ENCODE measurements at regions not wholly inside any gene's neighbourhood (a gene's known extent, or its start where the extent isn't known, plus 50 kb on each side); places are given as distances from the start of the nearest gene placed in this dataset.

DNA sequence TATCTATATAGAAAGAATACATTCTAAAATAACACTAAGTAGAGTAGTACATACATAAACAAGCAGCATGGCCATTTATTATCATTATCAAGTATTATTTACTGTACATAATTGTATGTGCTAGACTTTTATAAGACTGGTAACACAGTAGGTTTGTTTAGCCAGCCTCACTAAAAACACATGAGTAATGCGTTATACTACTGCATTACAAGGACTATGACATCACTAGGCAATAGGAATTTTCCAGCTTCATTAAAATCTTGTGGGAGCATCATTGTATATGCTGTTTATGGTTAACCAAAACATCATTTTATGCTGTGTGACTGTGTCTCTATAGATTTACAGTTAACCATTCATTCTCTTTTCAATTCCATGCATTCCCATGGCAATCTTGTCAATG, 131.7 kb upstream of the HDGFL1 start:
- in situ Hi-C loops (cut with MboI): no loop called here
- Histone ChIP-seq H3K4me1 (ENCODE audit: insufficient read depth) (no peaks in the 10 kb centered on the region), H3K27ac (no peak overlapping the region), H3K9ac (no peak overlapping the region), H3K4me2 (ENCODE audit: unreplicated experiment) (no peak overlapping the region), H4K20me1 (ENCODE audit: insufficient read depth) (no peaks in the 10 kb centered on the region), H3K27me3 (replicated peaks; ENCODE audit: insufficient read depth) (no peaks in the 10 kb centered on the region), H3K9me3 (ENCODE audit: low read depth) (no peaks in the 10 kb centered on the region), H3K79me2 (ENCODE audit: insufficient read depth) (no peaks in the 10 kb centered on the region), H3K36me3 (ENCODE audit: low read depth) (no peaks in the 10 kb centered on the region), H3F3A (ENCODE audit: insufficient read depth) (no peaks in the 10 kb centered on the region), H3K9me2 (ENCODE audit: insufficient read depth) (no peaks in the 10 kb centered on the region), H2AFZ (no peak overlapping the region), H3K4me3 (no peak overlapping the region)
- TF ChIP-seq EZH2phosphoT487 (IDR thresholded peaks at IDR 0.05; ENCODE audit: insufficient read depth, low read depth): no peak
- no peak for TF ChIP-seq EZH2 (IDR thresholded peaks at IDR 0.05; ENCODE audit: insufficient read depth, poor library complexity, severe bottlenecking)
- DNase-seq: no peak
- 79 to 92% methylated on average over 1 of the region's 1 CpG for WGBS, 2 experiments (ENCODE audit: low coverage in 1 of 2, low lambda C conversion rate in 2 of 2, missing lambda C conversion rate in 2 of 2)

DNA sequence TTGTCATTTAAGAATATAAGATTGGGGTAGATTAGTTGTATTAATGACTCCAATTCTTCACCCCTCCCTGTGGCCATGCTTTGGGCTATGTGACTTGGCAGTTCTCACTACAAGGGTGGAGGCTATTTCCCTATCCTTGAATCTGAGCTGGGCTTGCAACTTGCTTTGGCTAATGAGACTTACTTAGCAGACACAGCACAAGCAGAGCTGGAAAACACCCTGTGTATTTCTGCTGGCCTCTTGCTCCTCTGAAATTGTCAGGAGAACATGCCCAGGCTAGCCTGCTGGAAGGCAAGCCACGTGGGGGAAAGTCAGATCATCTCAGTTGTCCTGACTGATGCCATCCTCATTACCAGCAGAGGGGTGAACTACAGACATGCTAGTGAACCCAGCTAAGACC, 126.5 kb upstream of the HDGFL1 start:
- Histone ChIP-seq H3K4me1 (ENCODE audit: insufficient read depth) (no peaks in the 10 kb centered on the region), H3F3A (ENCODE audit: insufficient read depth) (no peaks in the 10 kb centered on the region), H3K9me3 (ENCODE audit: low read depth) (no peaks in the 10 kb centered on the region), H3K27ac (no peak overlapping the region), H3K9ac (no peak overlapping the region), H3K36me3 (ENCODE audit: low read depth) (no peaks in the 10 kb centered on the region), H3K9me2 (ENCODE audit: insufficient read depth) (no peaks in the 10 kb centered on the region), H3K4me2 (ENCODE audit: unreplicated experiment) (no peak overlapping the region), H3K4me3 (no peak overlapping the region), H4K20me1 (ENCODE audit: insufficient read depth) (no peaks in the 10 kb centered on the region), H2AFZ (no peak overlapping the region), H3K27me3 (replicated peaks; ENCODE audit: insufficient read depth) (no peaks in the 10 kb centered on the region), H3K79me2 (ENCODE audit: insufficient read depth) (no peaks in the 10 kb centered on the region)
- in situ Hi-C loops (cut with MboI): no loop called here
- TF ChIP-seq EZH2phosphoT487 (IDR thresholded peaks at IDR 0.05; ENCODE audit: insufficient read depth, low read depth) (no peak), EZH2 (IDR thresholded peaks at IDR 0.05; ENCODE audit: insufficient read depth, poor library complexity, severe bottlenecking) (no peak)
- WGBS, 2 experiments (ENCODE audit: low coverage in 1 of 2, low lambda C conversion rate in 2 of 2, missing lambda C conversion rate in 2 of 2): 0 to 7% methylated on average over 1 of the region's 1 CpG
- DNase-seq: no peak

DNA sequence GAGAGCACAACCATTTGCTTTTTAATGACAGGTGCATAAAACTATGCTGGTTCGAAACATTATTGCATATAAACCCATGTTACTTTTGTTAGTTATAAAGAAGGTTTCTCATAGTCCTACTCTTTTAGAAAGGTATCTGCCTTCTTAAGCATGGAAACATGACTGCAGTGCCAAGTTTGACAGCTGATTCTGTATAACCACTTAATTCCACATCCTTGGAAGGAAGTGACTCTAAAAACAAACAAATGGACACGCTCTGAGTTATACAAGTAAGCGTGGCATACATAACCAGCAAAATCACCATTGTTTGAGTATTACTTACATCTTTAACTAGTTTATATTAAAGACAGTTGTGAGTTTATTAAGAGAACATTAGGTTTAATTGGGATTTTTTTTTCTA, 125.0 kb upstream of the HDGFL1 start:
- no peaks in the 10 kb centered on the region for H3K79me2 ChIP-seq (ENCODE audit: insufficient read depth)
- in situ Hi-C loops (cut with MboI): no loop called here
- H3K9me3 ChIP-seq (ENCODE audit: low read depth): no peaks in the 10 kb centered on the region
- H3K9ac ChIP-seq: no peak overlapping the region
- H3K9me2 ChIP-seq (ENCODE audit: insufficient read depth): no peaks in the 10 kb centered on the region
- no peaks in the 10 kb centered on the region for H3K27me3 ChIP-seq (replicated peaks; ENCODE audit: insufficient read depth)
- no peak for DNase-seq
- H3K36me3 ChIP-seq (ENCODE audit: low read depth): no peaks in the 10 kb centered on the region
- no peaks in the 10 kb centered on the region for H3F3A ChIP-seq (ENCODE audit: insufficient read depth)
- H3K4me2 ChIP-seq (ENCODE audit: unreplicated experiment): no peak overlapping the region
- no peaks in the 10 kb centered on the region for H3K4me1 ChIP-seq (ENCODE audit: insufficient read depth)
- no peak overlapping the region for H3K27ac ChIP-seq
- no peak overlapping the region for H3K4me3 ChIP-seq
- TF ChIP-seq EZH2phosphoT487 (IDR thresholded peaks at IDR 0.05; ENCODE audit: insufficient read depth, low read depth): no peak
- no peak for TF ChIP-seq EZH2 (IDR thresholded peaks at IDR 0.05; ENCODE audit: insufficient read depth, poor library complexity, severe bottlenecking)
- H2AFZ ChIP-seq: no peak overlapping the region
- H4K20me1 ChIP-seq (ENCODE audit: insufficient read depth): no peaks in the 10 kb centered on the region
- 80 to 85% methylated on average over 3 of the region's 3 CpGs for WGBS, 2 experiments (ENCODE audit: low coverage in 1 of 2, low lambda C conversion rate in 2 of 2, missing lambda C conversion rate in 2 of 2)

DNA sequence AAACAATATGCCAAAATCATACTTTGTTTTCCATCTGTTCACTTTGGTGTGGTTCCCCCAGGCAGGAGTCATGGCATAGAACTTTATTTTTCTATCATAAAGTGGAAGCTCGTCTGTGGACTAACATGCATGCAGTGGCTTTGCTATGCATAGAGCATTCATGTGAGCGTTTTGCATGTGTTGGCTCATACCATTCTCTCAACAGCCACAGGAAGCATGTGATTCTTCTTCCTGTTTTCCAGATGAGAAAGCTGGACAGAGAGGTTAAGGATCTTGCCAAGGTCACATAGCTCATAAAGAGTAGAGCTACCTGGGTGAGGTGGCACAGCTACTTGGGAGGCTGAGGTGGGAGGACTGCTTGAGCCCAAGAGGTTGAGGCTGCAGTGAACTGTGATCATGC, 123.4 kb upstream of the HDGFL1 start:
- no peak overlapping the region for H3K9ac ChIP-seq
- in situ Hi-C loops (cut with MboI): no loop called here

More for the DNA sequence above, 123.4 kb upstream of the HDGFL1 start:
- Histone ChIP-seq H3K4me1 (ENCODE audit: insufficient read depth) (no peaks in the 10 kb centered on the region), H3K79me2 (ENCODE audit: insufficient read depth) (no peaks in the 10 kb centered on the region), H3K9me3 (ENCODE audit: low read depth) (no peaks in the 10 kb centered on the region), H2AFZ (no peak overlapping the region), H3K27ac (no peak overlapping the region), H3K9me2 (ENCODE audit: insufficient read depth) (no peaks in the 10 kb centered on the region), H3K4me3 (no peak overlapping the region), H3K27me3 (replicated peaks; ENCODE audit: insufficient read depth) (no peaks in the 10 kb centered on the region), H4K20me1 (ENCODE audit: insufficient read depth) (no peaks in the 10 kb centered on the region), H3F3A (ENCODE audit: insufficient read depth) (no peaks in the 10 kb centered on the region), H3K4me2 (ENCODE audit: unreplicated experiment) (no peak overlapping the region), H3K36me3 (ENCODE audit: low read depth) (no peaks in the 10 kb centered on the region)
- no peak for TF ChIP-seq EZH2 (IDR thresholded peaks at IDR 0.05; ENCODE audit: insufficient read depth, poor library complexity, severe bottlenecking)
- TF ChIP-seq EZH2phosphoT487 (IDR thresholded peaks at IDR 0.05; ENCODE audit: insufficient read depth, low read depth): no peak
- WGBS, 2 experiments (ENCODE audit: low coverage in 1 of 2, low lambda C conversion rate in 2 of 2, missing lambda C conversion rate in 2 of 2): 53 to 60% methylated on average over 2 of the region's 2 CpGs
- DNase-seq: no peak

Data from GM23248 (cell line).